HG03039 (cell line): ENCODE measurements at regions not wholly inside any gene's neighbourhood (a gene's known extent, or its start where the extent isn't known, plus 50 kb on each side); places are given as distances from the start of the nearest gene placed in this dataset.
A peak's percentile ranks its signal among the peaks of the same experiment; 100 is the strongest.
"Not testable (repeated sequence)": the region's sequence is repeated elsewhere in the genome, so short reads cannot be mapped to it uniquely, and the experiment has no call there.

Experiments
- ATAC-seq: cut with Tn5 transposase; IDR thresholded peaks from one replicate; pipeline ENCODE4 v1.9.1; 2021; ENCODE audit warnings: mild to moderate bottlenecking, moderate library complexity; ENCODE audit not compliant: unreplicated experiment

GRCh38 chr7:106563466-106564150 is 97.3 kb downstream of the CCDC71L start:
- ATAC-seq: no peak

- no peak for ATAC-seq
Observed at GRCh38 chr7:106562711-106563366, 98.1 kb downstream of the CCDC71L start.

GRCh38 chr7:106561666-106562411 is 99.1 kb downstream of the CCDC71L start:
- ATAC-seq: no peak

- no peak for ATAC-seq
Observed at GRCh38 chr7:106561151-106561550, 99.8 kb downstream of the CCDC71L start.

- no peak for ATAC-seq
Observed at GRCh38 chr7:106560482-106560881, 100.5 kb downstream of the CCDC71L start.

- not testable (repeated sequence) for ATAC-seq
Observed at GRCh38 chr7:106556244-106556643, 104.7 kb downstream of the CCDC71L start.

- ATAC-seq: not testable (repeated sequence)
Observed at GRCh38 chr7:106554623-106555022, 106.3 kb downstream of the CCDC71L start.

- no peak for ATAC-seq
Observed at GRCh38 chr7:106553446-106553836, 107.5 kb downstream of the CCDC71L start.

GRCh38 chr7:106552645-106553445 is 108.1 kb downstream of the CCDC71L start:
- peak; percentile 98 for ATAC-seq

GRCh38 chr7:106551936-106552335 is 109.0 kb downstream of the CCDC71L start:
- ATAC-seq: no peak

- ATAC-seq: no peak
Observed at GRCh38 chr7:106548491-106548890, 112.5 kb downstream of the CCDC71L start.

- no peak for ATAC-seq
Observed at GRCh38 chr7:106545275-106545674, 115.7 kb downstream of the CCDC71L start.

- ATAC-seq: no peak
Observed at GRCh38 chr7:106543221-106543757, 117.7 kb downstream of the CCDC71L start.

- ATAC-seq: peak; percentile 57
Observed at GRCh38 chr7:106542550-106543220, 118.3 kb downstream of the CCDC71L start.

- no peak for ATAC-seq
Observed at GRCh38 chr7:106538638-106539037, 122.3 kb downstream of the CCDC71L start.

- ATAC-seq: no peak
Observed at GRCh38 chr7:106537119-106537518, 123.8 kb downstream of the CCDC71L start.

GRCh38 chr7:106536079-106536478 is 124.9 kb downstream of the CCDC71L start:
- no peak for ATAC-seq

- no peak for ATAC-seq
Observed at GRCh38 chr7:106535234-106535932, 125.6 kb downstream of the CCDC71L start.

GRCh38 chr7:106534271-106534846 is 126.6 kb downstream of the CCDC71L start:
- no peak for ATAC-seq
